Spleen (tissue), 11 donors: ENCODE measurements at regions not wholly inside any gene's neighbourhood (a gene's known extent, or its start where the extent isn't known, plus 50 kb on each side); places are given as distances from the start of the nearest gene placed in this dataset.

Experiments used
- DNase-seq: peaks from one replicate; pipeline ENCODE4 v3.0.0-alpha.2; 2020
- H3K27ac ChIP-seq, 8 donors: fragments of 200-600 bp; sonication (generic) in 7 of 8; 1 replicate in 4 of 8; 2 replicates in 4 of 8; pipeline versions ENCODE4 v1.5.0 to v1.8.0; 2016 to 2021; ENCODE audit warnings: inconsistent platforms in 4 of 8, mild to moderate bottlenecking in 4 of 8, moderate library complexity in 1 of 8
- H3K27me3 ChIP-seq, 7 donors: fragments of 200-600 bp; sonication (generic) in 6 of 7; replicated peaks in 1 of 7; 1 replicate in 4 of 7; 2 replicates in 3 of 7; pipeline versions ENCODE4 v1.5.0 to v1.8.0; 2016 to 2021; ENCODE audit warnings: inconsistent platforms in 3 of 7, mild to moderate bottlenecking in 1 of 7
- H3K36me3 ChIP-seq, 6 donors: fragments of 200-600 bp; sonication (generic) in 5 of 6; 1 replicate in 4 of 6; 2 replicates in 2 of 6; pipeline versions ENCODE4 v1.5.0 to v1.8.0; 2016 to 2021; ENCODE audit warnings: inconsistent platforms in 2 of 6
- H3K4me1 ChIP-seq, 6 donors: fragments of 200-600 bp; sonication (generic) in 5 of 6; 1 replicate in 3 of 6; 2 replicates in 3 of 6; pipeline versions ENCODE4 v1.5.0 to v1.8.0; 2016 to 2021; ENCODE audit warnings: inconsistent platforms in 3 of 6
- H3K4me3 ChIP-seq, 8 donors: fragments of 200-600 bp; sonication (generic) in 7 of 8; 1 replicate in 4 of 8; 2 replicates in 4 of 8; pipeline versions ENCODE4 v1.5.0 to v1.8.0; 2016 to 2021; ENCODE audit warnings: inconsistent platforms in 4 of 8, mild to moderate bottlenecking in 4 of 8, moderate library complexity in 2 of 8
- H3K9me3 ChIP-seq, 8 donors: fragments of 200-600 bp; sonication (generic) in 7 of 8; 1 replicate in 4 of 8; 2 replicates in 4 of 8; pipeline versions ENCODE4 v1.5.0 to v1.8.0; 2016 to 2021; ENCODE audit warnings: inconsistent platforms in 4 of 8
- POLR2A ChIP-seq, 3 donors: fragments of 450-650 bp; IDR thresholded peaks; one replicate each; pipeline ENCODE4 v1.5.1; 2017; ENCODE audit warnings: antibody characterized with exemption in 3 of 3, mild to moderate bottlenecking in 1 of 3
- POLR2AphosphoS5 ChIP-seq, 3 donors: sonication (generic); formaldehyde crosslinking; IDR thresholded peaks; one replicate each; pipeline ENCODE4 v1.5.1; 2017; ENCODE audit warnings: antibody characterized with exemption in 3 of 3
- WGBS, 5 donors: extraction: QIAGEN DNeasy Blood & Tissue Kit in 3 of 5; methylation state at CpG; one replicate each; pipeline versions ENCODE4 v1.1.5 to v1.1.7; 2013 to 2018; 5-methylcytosine and 5-hydroxymethylcytosine counted together
- intact Hi-C: fragments of 100-400 bp; cut with DNase I; formaldehyde crosslinking; loops from one replicate; pipeline ENCODE4 v1.15.0; 2023; ENCODE audit warnings: low total_unique reads
- TF ChIP-seq, protein P1 (sequence below), 11 experiments: fragments of 200-600 bp in 7 of 11; fragments of 450-650 bp in 4 of 11; sonication (generic) in 4 of 11; IDR thresholded peaks in 8 of 11; conservative IDR thresholded peaks in 3 of 11; 1 replicate in 7 of 11; 2 replicates in 4 of 11; pipeline versions ENCODE4 v1.4.0 to v1.8.0; 2016 to 2021; ENCODE audit warnings: antibody characterized with exemption in 11 of 11, inconsistent platforms in 4 of 11, mild to moderate bottlenecking in 1 of 11
- donor health status: healthy with polysubstance abuse.
- donor health status: DM: no; HTN: no; CAD: no; lungs with moderate emphysema.
- donor health status: DM: no; HTN: no; CAD: no.
- donor health status: Bipolar disorder and iron deficiency.
- donor health status: healthy.
- donor health status: DM: no; HTN: no; CAD: no.
- donor health status: DM: yes; HTN: yes; CAD: no.

DNA sequence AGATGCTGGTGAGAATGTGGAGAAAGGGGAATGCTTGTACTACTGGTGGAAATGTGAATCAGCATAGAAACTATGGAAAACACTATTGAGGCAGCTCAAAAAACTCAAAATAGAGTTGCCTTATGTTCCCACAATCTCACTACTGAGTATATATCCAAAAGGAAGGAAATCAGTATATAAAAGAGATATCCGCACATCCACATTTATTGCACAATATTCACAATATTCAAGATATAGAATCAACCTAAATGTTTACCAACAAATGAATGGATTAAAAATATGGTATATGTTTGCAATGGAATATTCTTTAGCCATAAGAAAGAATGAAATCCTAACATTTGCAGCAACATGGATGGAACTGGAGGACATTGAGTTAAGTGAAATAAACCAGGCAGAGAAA lies 686.8 kb downstream of the OTOL1 start:
- no peak overlapping the region for H3K4me3 ChIP-seq
- WGBS, 5 donors, result 91 to 95% (median 94%) methylated on average over 1 of the region's 1 CpG
- H3K27me3 ChIP-seq, result no peaks in the 10 kb centered on the region
- intact Hi-C loops, result no loop called here
- H3K27ac ChIP-seq, result no peak overlapping the region
- no peaks in the 10 kb centered on the region for H3K36me3 ChIP-seq
- peaks cover 0 to 19% (median 4%) of the 10 kb centered on the region in 8 donors for H3K9me3 ChIP-seq
- H3K4me1 ChIP-seq, result no peaks in the 10 kb centered on the region
- TF ChIP-seq POLR2A (IDR thresholded peaks at IDR 0.05) (no peak), POLR2AphosphoS5 (IDR thresholded peaks at IDR 0.05) (no peak)
- TF ChIP-seq, protein P1, sequence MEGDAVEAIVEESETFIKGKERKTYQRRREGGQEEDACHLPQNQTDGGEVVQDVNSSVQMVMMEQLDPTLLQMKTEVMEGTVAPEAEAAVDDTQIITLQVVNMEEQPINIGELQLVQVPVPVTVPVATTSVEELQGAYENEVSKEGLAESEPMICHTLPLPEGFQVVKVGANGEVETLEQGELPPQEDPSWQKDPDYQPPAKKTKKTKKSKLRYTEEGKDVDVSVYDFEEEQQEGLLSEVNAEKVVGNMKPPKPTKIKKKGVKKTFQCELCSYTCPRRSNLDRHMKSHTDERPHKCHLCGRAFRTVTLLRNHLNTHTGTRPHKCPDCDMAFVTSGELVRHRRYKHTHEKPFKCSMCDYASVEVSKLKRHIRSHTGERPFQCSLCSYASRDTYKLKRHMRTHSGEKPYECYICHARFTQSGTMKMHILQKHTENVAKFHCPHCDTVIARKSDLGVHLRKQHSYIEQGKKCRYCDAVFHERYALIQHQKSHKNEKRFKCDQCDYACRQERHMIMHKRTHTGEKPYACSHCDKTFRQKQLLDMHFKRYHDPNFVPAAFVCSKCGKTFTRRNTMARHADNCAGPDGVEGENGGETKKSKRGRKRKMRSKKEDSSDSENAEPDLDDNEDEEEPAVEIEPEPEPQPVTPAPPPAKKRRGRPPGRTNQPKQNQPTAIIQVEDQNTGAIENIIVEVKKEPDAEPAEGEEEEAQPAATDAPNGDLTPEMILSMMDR (IDR thresholded peaks at IDR 0.05 in 8 of 11, conservative IDR thresholded peaks at IDR 0.05 in 3 of 11), result no peak
- DNase-seq, result no peak

DNA sequence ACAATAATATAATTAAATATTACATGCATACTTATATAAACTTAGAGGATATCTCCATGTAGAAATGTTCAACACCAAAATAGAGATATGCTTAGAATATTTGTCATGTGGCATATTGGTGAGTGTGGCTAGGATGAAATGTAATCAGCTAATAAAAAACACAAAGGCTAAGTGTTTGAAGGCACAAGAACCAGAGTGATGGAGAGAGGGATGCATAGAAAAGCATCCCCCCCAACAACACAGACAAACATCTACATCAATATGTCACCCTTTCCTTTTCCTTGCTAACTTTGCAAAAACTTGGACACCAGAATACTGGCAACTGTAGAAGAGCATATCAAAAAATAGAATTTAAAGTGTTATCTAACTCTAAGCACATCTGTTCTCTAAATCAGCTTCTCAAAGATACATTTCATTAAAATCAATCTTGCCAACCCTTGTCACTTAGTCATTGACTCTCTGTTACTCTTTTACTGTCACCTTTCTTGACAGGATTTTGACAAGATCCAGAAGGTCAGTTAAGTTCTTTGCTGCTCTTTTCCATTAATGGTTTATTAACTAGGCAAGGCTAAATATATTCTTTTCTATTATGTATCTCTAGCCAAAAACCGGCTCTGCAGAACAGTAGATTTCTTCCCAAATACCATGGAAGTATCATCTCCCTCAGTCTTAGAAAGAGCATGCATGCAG lies 695.9 kb downstream of the OTOL1 start:
- H3K9me3 ChIP-seq, result peaks cover 0 to 13% (median 0%) of the 10 kb centered on the region in 8 donors
- WGBS, 5 donors, result 70 to 78% (median 77%) methylated on average over 1 of the region's 1 CpG
- H3K27me3 ChIP-seq, result no peaks in the 10 kb centered on the region
- H3K4me1 ChIP-seq, result no peaks in the 10 kb centered on the region
- TF ChIP-seq POLR2AphosphoS5 (IDR thresholded peaks at IDR 0.05) (no peak), POLR2A (IDR thresholded peaks at IDR 0.05) (no peak)
- TF ChIP-seq, protein P1 (IDR thresholded peaks at IDR 0.05 in 8 of 11, conservative IDR thresholded peaks at IDR 0.05 in 3 of 11), result no peak
- intact Hi-C loops, result no loop called here
- DNase-seq, result no peak
- no peaks in the 10 kb centered on the region for H3K36me3 ChIP-seq
- H3K27ac ChIP-seq, result no peak overlapping the region
- H3K4me3 ChIP-seq, result no peak overlapping the region

DNA sequence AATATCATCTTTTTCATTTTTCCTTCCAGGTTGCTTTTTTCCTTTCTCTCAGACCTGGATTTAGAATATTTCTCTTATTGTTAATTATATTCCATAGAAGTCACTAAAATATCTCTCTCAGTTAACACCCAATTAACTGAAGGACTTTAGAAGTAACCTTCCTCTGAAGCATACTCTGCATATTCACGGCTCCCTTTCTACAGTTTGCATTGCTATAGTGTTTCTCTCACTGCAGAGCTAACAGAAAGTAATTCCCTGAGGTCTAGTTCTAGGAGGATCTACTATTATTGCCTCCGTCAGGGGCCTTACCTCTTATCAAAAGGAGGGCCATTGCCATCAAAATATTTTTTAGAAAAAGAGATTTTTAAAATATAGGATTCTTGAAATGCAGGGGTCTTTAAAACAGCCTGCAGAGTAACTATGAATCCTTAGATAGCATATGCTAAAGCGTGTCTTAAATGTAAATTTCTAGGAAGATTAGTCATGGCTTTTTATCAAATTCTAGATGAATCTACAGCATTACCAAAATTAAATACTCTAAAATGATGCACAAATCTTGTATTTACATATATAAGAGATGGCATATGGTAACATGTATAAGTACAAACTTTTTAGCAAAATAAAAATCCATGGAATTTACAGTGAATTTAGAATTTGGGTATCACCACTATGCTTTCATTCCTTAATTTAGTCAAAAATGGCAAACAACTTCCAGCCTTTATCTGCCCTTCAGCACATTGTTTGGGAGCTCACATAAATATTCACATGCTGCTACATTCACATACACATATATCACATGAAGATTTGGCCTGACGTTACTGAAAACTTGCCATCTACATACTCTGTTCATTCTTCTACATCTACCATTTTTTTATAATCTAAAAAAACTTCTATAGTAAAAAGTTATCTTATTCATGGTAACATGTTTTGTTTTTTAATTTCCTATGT lies 696.8 kb downstream of the OTOL1 start:
- H3K9me3 ChIP-seq, result peaks cover 0 to 13% (median 0%) of the 10 kb centered on the region in 8 donors
- no peak overlapping the region for H3K27ac ChIP-seq
- no peaks in the 10 kb centered on the region for H3K36me3 ChIP-seq
- H3K27me3 ChIP-seq, result no peaks in the 10 kb centered on the region
- DNase-seq, result no peak
- intact Hi-C loops, result no loop called here
- no peaks in the 10 kb centered on the region for H3K4me1 ChIP-seq
- H3K4me3 ChIP-seq, result no peak overlapping the region
- TF ChIP-seq, protein P1 (IDR thresholded peaks at IDR 0.05 in 8 of 11, conservative IDR thresholded peaks at IDR 0.05 in 3 of 11), result no peak
- WGBS, 5 donors, result 57 to 87% (median 79%) methylated on average over 4 of the region's 4 CpGs

DNA sequence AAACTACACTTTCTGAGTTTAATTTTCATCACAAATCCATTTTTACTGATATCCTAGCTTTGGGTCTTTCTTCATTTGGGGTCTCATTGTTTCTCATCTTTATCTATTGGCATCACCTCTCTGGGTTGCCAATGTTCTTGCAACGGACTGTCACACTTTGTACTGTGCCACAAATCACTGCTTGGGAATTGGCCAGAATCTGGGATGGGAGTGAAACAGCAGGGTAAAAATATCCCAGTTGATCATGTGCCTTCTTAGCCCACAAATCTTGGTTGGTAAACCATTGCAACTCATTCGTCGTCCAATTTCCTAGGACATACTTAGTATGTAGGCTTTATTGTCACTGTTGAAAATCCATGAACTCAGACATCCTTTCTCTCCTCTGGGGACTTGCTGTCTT lies 698.5 kb downstream of the OTOL1 start:
- intact Hi-C loops, result no loop called here
- Histone ChIP-seq H3K4me1 (no peaks in the 10 kb centered on the region), H3K27ac (no peak overlapping the region), H3K36me3 (no peaks in the 10 kb centered on the region), H3K9me3 (peaks cover 0 to 9% (median 0%) of the 10 kb centered on the region in 8 donors), H3K4me3 (no peak overlapping the region), H3K27me3 (no peaks in the 10 kb centered on the region)
- no peak for DNase-seq
- WGBS, 5 donors, result 73 to 92% (median 83%) methylated on average over 3 of the region's 3 CpGs
- TF ChIP-seq, protein P1 (IDR thresholded peaks at IDR 0.05 in 8 of 11, conservative IDR thresholded peaks at IDR 0.05 in 3 of 11), result no peak
- TF ChIP-seq POLR2AphosphoS5 (IDR thresholded peaks at IDR 0.05) (no peak), POLR2A (IDR thresholded peaks at IDR 0.05) (no peak)
